ENCODE measurements at regions not wholly inside any gene's neighbourhood (a gene's known extent, or its start where the extent isn't known, plus 50 kb on each side); places are given as distances from the start of the nearest gene placed in this dataset.

DNA sequence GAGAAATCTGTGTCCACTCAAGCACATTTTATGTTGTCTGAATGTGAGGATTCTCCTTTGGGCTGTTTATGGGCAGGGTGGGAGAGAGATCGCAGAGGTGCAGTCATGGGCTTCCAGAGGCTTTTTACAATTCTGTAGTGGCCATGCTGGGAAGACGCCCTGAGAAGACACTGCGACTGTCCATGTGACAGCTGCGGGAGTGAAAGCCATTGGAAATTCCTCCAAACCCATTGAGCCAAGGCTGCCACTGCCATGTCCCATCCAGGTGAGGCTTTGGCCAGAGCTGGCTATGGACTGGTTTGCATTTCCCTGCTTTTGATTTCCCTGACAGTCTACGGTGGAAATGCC, 216.9 kb upstream of the ECI2 start:
- Histone ChIP-seq H3K4me1 (ENCODE audit: insufficient read depth, low read length, severe bottlenecking) (no peaks in the 10 kb centered on the region), H3K36me3 (ENCODE audit: insufficient read depth, low read length) (no peaks in the 10 kb centered on the region), H3K79me2 (ENCODE audit: insufficient read depth, low read length) (no peaks in the 10 kb centered on the region), H3K9ac (ENCODE audit: low read length) (no peak overlapping the region), H3K27me3 (ENCODE audit: insufficient read depth, low read length) (no peaks in the 10 kb centered on the region), H3K9me2 (ENCODE audit: low read depth, low read length) (no peaks in the 10 kb centered on the region), H3F3A (ENCODE audit: insufficient read depth, low read length) (no peaks in the 10 kb centered on the region), H3K4me2 (ENCODE audit: low read length) (no peak overlapping the region), H3K9me3 (ENCODE audit: low read length) (no peaks in the 10 kb centered on the region), H4K20me1 (ENCODE audit: insufficient read depth, low read length) (no peaks in the 10 kb centered on the region), H3K4me3 (ENCODE audit: low read depth, low read length, poor library complexity, severe bottlenecking) (no peak overlapping the region), H2AFZ (ENCODE audit: low read length) (no peak overlapping the region), H3K27ac (ENCODE audit: low read depth, low read length, poor library complexity, severe bottlenecking) (no peak overlapping the region)
- TF ChIP-seq, protein P1, sequence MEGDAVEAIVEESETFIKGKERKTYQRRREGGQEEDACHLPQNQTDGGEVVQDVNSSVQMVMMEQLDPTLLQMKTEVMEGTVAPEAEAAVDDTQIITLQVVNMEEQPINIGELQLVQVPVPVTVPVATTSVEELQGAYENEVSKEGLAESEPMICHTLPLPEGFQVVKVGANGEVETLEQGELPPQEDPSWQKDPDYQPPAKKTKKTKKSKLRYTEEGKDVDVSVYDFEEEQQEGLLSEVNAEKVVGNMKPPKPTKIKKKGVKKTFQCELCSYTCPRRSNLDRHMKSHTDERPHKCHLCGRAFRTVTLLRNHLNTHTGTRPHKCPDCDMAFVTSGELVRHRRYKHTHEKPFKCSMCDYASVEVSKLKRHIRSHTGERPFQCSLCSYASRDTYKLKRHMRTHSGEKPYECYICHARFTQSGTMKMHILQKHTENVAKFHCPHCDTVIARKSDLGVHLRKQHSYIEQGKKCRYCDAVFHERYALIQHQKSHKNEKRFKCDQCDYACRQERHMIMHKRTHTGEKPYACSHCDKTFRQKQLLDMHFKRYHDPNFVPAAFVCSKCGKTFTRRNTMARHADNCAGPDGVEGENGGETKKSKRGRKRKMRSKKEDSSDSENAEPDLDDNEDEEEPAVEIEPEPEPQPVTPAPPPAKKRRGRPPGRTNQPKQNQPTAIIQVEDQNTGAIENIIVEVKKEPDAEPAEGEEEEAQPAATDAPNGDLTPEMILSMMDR (IDR thresholded peaks at IDR 0.05; ENCODE audit: low read length) = no peak
- TF ChIP-seq EZH2 (IDR thresholded peaks at IDR 0.05; ENCODE audit: borderline replicate concordance, low read length) = no peak

GRCh38 chr6:4351520-4352321, 216.3 kb upstream of the ECI2 start:
- TF ChIP-seq, protein P1 (IDR thresholded peaks at IDR 0.05; ENCODE audit: low read length) = no peak
- TF ChIP-seq EZH2 (IDR thresholded peaks at IDR 0.05; ENCODE audit: borderline replicate concordance, low read length) = no peak
- no peaks in the 10 kb centered on the region for H3F3A ChIP-seq (ENCODE audit: insufficient read depth, low read length)
- no peak overlapping the region for H3K9ac ChIP-seq (ENCODE audit: low read length)
- H2AFZ ChIP-seq (ENCODE audit: low read length) = no peak overlapping the region
- H4K20me1 ChIP-seq (ENCODE audit: insufficient read depth, low read length) = no peaks in the 10 kb centered on the region
- no peaks in the 10 kb centered on the region for H3K9me3 ChIP-seq (ENCODE audit: low read length)
- H3K4me3 ChIP-seq (ENCODE audit: low read depth, low read length, poor library complexity, severe bottlenecking) = no peak overlapping the region
- no peaks in the 10 kb centered on the region for H3K79me2 ChIP-seq (ENCODE audit: insufficient read depth, low read length)
- H3K4me1 ChIP-seq (ENCODE audit: insufficient read depth, low read length, severe bottlenecking) = no peaks in the 10 kb centered on the region
- no peaks in the 10 kb centered on the region for H3K9me2 ChIP-seq (ENCODE audit: low read depth, low read length)
- no peak overlapping the region for H3K4me2 ChIP-seq (ENCODE audit: low read length)
- no peaks in the 10 kb centered on the region for H3K27me3 ChIP-seq (ENCODE audit: insufficient read depth, low read length)
- no peak overlapping the region for H3K27ac ChIP-seq (ENCODE audit: low read depth, low read length, poor library complexity, severe bottlenecking)
- H3K36me3 ChIP-seq (ENCODE audit: insufficient read depth, low read length) = no peaks in the 10 kb centered on the region

GRCh38 chr6:4350567-4351519, 215.5 kb upstream of the ECI2 start:
- Histone ChIP-seq H3K27ac (ENCODE audit: low read depth, low read length, poor library complexity, severe bottlenecking) (no peak overlapping the region), H3K4me2 (ENCODE audit: low read length) (no peak overlapping the region), H3K9ac (ENCODE audit: low read length) (no peak overlapping the region)

More at GRCh38 chr6:4350567-4351519, 215.5 kb upstream of the ECI2 start:
- TF ChIP-seq, protein P1 (IDR thresholded peaks at IDR 0.05; ENCODE audit: low read length) = no peak
- no peak for TF ChIP-seq EZH2 (IDR thresholded peaks at IDR 0.05; ENCODE audit: borderline replicate concordance, low read length)
- Histone ChIP-seq H2AFZ (ENCODE audit: low read length) (no peak overlapping the region), H3K9me2 (ENCODE audit: low read depth, low read length) (no peaks in the 10 kb centered on the region), H3F3A (ENCODE audit: insufficient read depth, low read length) (no peaks in the 10 kb centered on the region), H3K27me3 (ENCODE audit: insufficient read depth, low read length) (no peaks in the 10 kb centered on the region), H3K4me1 (ENCODE audit: insufficient read depth, low read length, severe bottlenecking) (no peaks in the 10 kb centered on the region), H4K20me1 (ENCODE audit: insufficient read depth, low read length) (no peaks in the 10 kb centered on the region), H3K79me2 (ENCODE audit: insufficient read depth, low read length) (no peaks in the 10 kb centered on the region), H3K36me3 (ENCODE audit: insufficient read depth, low read length) (no peaks in the 10 kb centered on the region), H3K9me3 (ENCODE audit: low read length) (no peaks in the 10 kb centered on the region), H3K4me3 (ENCODE audit: low read depth, low read length, poor library complexity, severe bottlenecking) (no peak overlapping the region)

Measured in OCI-LY1 (cell line).